Stimulated activated CD4-positive, alpha-beta T cell treated with anti-CD3 and anti-CD28 coated beads, Interleukin-2, amount 100 ng/mL, for 4 hours (primary cell): ENCODE measurements at regions not wholly inside any gene's neighbourhood (a gene's known extent, or its start where the extent isn't known, plus 50 kb on each side); places are given as distances from the start of the nearest gene placed in this dataset.

Source experiments
- DNase-seq: peaks from one replicate; pipeline ENCODE4 v3.0.0-alpha.2; 2020; ENCODE audit warnings: low read depth

GRCh38 chr7:1378610-1379601 is 80.4 kb downstream of the MICALL2 start:
- DNase-seq: no peak

DNA sequence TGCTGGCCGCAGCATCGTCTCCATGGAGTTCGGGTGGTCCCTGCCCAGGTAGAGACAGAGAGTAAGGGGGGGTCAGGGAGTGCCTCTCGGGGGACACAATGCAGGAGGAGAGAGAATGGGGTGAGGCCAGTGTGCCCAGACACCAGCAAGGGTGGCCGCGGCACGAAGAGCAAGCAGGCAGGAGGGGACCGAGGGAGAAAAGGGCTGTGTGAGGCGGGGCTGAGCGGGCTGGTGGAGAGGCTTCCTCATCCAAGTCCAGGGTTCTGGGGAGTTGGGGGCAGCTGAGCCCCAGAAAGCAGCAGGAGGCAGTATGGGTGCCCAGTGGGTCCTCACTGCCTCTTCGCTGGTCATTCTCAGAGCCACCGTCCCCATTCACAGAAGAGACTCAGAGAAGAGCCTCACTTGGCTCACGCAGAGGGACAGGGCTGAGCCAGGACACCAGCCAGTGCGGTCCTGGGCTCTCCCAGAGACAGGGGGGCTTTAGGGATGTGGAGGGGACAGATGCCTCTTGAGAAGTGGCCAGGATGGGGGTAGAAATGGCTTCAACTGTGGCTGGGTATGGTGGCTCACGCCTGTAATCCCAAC is 78.9 kb downstream of the MICALL2 start:
- no peak for DNase-seq

- DNase-seq: no peak
Measured at GRCh38 chr7:1380821-1381580, 78.3 kb downstream of the MICALL2 start.

DNA sequence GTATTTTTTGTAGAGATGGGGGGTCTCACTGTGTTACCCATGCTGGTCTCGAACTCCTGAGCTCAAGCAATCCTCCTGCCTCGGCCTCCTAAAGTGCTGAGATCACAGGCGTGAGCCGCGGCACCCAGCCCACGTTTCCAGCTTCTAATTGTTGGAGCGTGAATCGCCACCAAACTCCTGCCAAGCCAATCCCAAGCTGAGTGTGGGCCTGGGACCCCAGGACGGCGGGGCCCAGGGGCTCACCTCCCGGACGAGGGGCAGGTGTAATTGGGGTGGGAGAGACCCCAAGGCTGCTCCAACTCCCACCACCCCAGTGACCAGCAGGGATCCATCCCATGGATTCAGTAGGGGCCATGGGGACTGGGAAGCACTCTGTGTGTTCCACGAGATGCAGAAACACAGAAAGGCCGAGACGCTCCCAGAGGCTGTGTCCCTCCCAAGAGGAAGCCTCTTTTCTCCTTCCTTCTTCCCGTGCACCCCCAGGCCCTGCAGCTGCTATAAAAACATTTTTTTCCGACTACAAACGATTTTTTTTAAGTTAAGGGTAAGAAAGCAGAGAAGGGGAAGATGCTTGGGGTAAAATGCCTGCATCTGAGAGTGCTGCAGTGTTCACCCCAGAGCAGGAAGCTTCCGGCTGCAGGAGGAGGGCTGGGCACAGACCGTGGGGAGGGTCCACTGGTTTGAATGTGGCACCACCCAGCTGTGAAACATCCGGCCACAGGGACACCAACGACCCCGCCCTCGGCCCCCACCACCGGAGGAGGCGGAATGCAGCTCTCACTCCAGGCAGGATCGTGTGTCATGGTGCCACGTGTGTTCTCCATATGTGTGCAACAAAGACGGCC is 76.5 kb downstream of the MICALL2 start:
- DNase-seq: no peak

DNA sequence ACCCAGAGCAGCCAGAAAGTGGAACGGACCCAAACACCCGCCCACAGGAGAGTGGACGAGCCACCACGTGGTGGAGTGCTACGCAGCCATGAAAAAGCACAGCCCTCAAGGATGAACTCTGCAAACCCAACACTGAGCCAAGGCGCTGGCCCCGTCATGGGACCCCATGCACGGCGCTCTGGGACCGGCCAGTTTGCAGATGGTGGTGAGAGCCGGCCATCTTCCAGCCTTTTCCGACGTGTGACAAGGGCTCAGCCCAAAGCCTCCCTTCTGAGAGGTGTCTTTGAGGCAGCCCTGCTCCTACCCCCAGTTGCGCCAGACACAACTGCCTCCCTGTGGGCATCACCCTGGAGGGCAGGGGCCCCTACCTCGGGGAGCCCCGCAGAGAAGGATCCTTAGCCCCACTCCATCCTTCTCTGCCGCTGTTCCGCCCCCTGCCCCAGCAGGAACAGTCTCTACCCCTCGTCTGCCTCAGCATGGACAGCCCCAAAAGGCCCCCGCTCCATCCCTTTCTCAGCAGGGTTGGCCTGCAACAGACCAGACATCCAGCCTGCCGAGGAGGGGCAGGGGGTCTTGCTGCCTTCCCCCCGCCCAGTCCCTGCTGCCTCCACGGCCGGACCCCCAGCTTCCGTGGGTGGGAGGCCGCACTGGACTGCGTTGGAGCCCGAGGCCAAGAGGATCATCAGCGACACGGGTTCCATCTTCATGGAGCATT is 75.7 kb downstream of the MICALL2 start:
- no peak for DNase-seq

DNA sequence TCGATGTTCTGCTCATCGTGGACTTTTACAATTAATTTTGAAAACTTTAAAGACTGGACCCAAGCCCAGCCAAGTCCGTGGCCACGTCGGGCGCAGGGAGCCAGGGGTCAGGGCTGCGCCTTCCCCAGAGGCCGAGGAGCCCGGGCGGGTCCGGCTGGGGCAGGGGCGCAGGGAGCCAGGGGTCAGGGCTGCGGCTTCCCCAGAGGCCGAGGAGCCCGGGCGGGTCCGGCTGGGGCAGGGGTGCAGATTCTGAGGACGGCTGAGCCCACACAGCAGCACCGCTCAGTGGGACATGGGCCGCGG is 75.2 kb downstream of the MICALL2 start:
- DNase-seq: no peak
